Transverse colon (tissue), 4 donors: ENCODE measurements at regions not wholly inside any gene's neighbourhood (a gene's known extent, or its start where the extent isn't known, plus 50 kb on each side); places are given as distances from the start of the nearest gene placed in this dataset.

Experiments
- DNase-seq: peaks from one replicate; pipeline ENCODE4 v3.0.0-alpha.2; 2019
- H3K27ac ChIP-seq, 4 donors: fragments of 200-600 bp; sonication (generic); 2 replicates each; pipeline ENCODE4 v1.5.1; 2016 to 2018; ENCODE audit warnings: inconsistent platforms in 4 of 4
- H3K27me3 ChIP-seq: fragments of 200-600 bp; sonication (generic); 2 replicates; pipeline ENCODE4 v1.5.1; 2017; ENCODE audit warnings: inconsistent platforms
- H3K36me3 ChIP-seq, 4 donors: fragments of 200-600 bp; sonication (generic); 2 replicates each; pipeline ENCODE4 v1.5.1; 2017 to 2019; ENCODE audit warnings: inconsistent platforms in 4 of 4
- H3K4me1 ChIP-seq, 4 donors: fragments of 200-600 bp; sonication (generic); 2 replicates each; pipeline ENCODE4 v1.5.1; 2017 to 2020; ENCODE audit warnings: inconsistent platforms in 4 of 4
- H3K4me3 ChIP-seq, 4 donors: fragments of 200-600 bp; sonication (generic); 1 replicate in 1 of 4; 2 replicates in 3 of 4; pipeline versions ENCODE4 v1.5.1 to v1.6.1; 2017 to 2019; ENCODE audit warnings: inconsistent platforms in 4 of 4
- H3K9me3 ChIP-seq, 2 donors: fragments of 200-600 bp; sonication (generic); 2 replicates each; pipeline ENCODE4 v1.5.1; 2017 to 2019; ENCODE audit warnings: inconsistent platforms in 2 of 2
- CTCF ChIP-seq, 5 experiments: fragments of 200-600 bp in 3 of 5; fragments of 450-650 bp in 2 of 5; sonication (generic) in 3 of 5; IDR thresholded peaks; 1 replicate in 2 of 5; 2 replicates in 3 of 5; pipeline ENCODE4 v1.5.1; 2016 to 2017; ENCODE audit warnings: antibody characterized with exemption in 5 of 5, inconsistent platforms in 3 of 5, mild to moderate bottlenecking in 2 of 5, moderate library complexity in 1 of 5
- EP300 ChIP-seq: sonication (generic); formaldehyde crosslinking; IDR thresholded peaks from one replicate; pipeline ENCODE4 v1.6.1; 2017; ENCODE audit warnings: antibody characterized with exemption, low read depth
- POLR2A ChIP-seq: fragments of 450-650 bp; IDR thresholded peaks from one replicate; pipeline ENCODE4 v1.6.1; 2016; ENCODE audit warnings: antibody characterized with exemption, mild to moderate bottlenecking, moderate library complexity
- POLR2AphosphoS5 ChIP-seq, 3 donors: sonication (generic); formaldehyde crosslinking; IDR thresholded peaks; one replicate each; pipeline ENCODE4 v1.6.1; 2016; ENCODE audit warnings: antibody characterized with exemption in 3 of 3
- WGBS, 2 donors: methylation state at CpG; one replicate each; pipeline ENCODE4 v1.1.5; 2018; ENCODE audit warnings: low coverage in 1 of 2; 5-methylcytosine and 5-hydroxymethylcytosine counted together
- in situ Hi-C, 4 donors: fragments of 200-750 bp; cut with MboI; loops; one replicate each; pipeline versions ENCODE4 v1.15.0 to v1.15.1; 2017; ENCODE audit warnings: low sequenced_read_pairs in 3 of 4, low pct_ligation_motif_present in 1 of 4, low pct_unique_long_range_greater_than_20kb in 1 of 4
- intact Hi-C: fragments of 100-400 bp; cut with DNase I; formaldehyde crosslinking; loops from one replicate; pipeline ENCODE4 v1.15.1; 2023; ENCODE audit warnings: low total_unique reads

GRCh38 chr12:131347732-131348131, 363.2 kb upstream of the SFSWAP start:
- Histone ChIP-seq H3K9me3 (no peaks in the 10 kb centered on the region), H3K36me3 (no peaks in the 10 kb centered on the region), H3K27ac (no peak overlapping the region), H3K27me3 (peaks cover 4% of the 10 kb centered on the region), H3K4me1 (no peaks in the 10 kb centered on the region), H3K4me3 (no peak overlapping the region)
- in situ Hi-C loops (loop anchor here in 1 of 4 donors (5.0 kb wide), 1 partner anchor 275 kb away; no protein-coding TSS in a partner anchor), intact Hi-C loops (no loop called here)
- TF ChIP-seq CTCF (IDR thresholded peaks at IDR 0.05) (no peak), EP300 (no peak), POLR2AphosphoS5 (IDR thresholded peaks at IDR 0.05) (no peak), POLR2A (no peak)
- WGBS, 2 donors = 91 to 98% methylated on average over 6 to 7 of the region's 7 CpGs
- no peak for DNase-seq

- H3K27ac ChIP-seq = no peak overlapping the region
- no peaks in the 10 kb centered on the region for H3K4me1 ChIP-seq
- H3K36me3 ChIP-seq = no peaks in the 10 kb centered on the region
- WGBS, 2 donors = 59% methylated on average over 13 of the region's 13 CpGs; no CpG with 5 or more reads in 1 of the 2 donors
- H3K4me3 ChIP-seq = no peak overlapping the region
- peaks cover 4% of the 10 kb centered on the region for H3K27me3 ChIP-seq
- DNase-seq = no peak
- H3K9me3 ChIP-seq = no peaks in the 10 kb centered on the region
- in situ Hi-C loops (loop anchor here in 1 of 4 donors (5.0 kb wide), 1 partner anchor 274 kb away; no protein-coding TSS in a partner anchor), intact Hi-C loops (no loop called here)
- no peak for TF ChIP-seq CTCF (IDR thresholded peaks at IDR 0.05)
- TF ChIP-seq POLR2AphosphoS5 (IDR thresholded peaks at IDR 0.05) = no peak
- no peak for TF ChIP-seq EP300
- TF ChIP-seq POLR2A = no peak
Measured at GRCh38 chr12:131348231-131348630, 362.7 kb upstream of the SFSWAP start.

- Histone ChIP-seq H3K4me3 (no peak overlapping the region), H3K36me3 (no peaks in the 10 kb centered on the region), H3K27me3 (peaks cover 4% of the 10 kb centered on the region), H3K4me1 (no peaks in the 10 kb centered on the region), H3K27ac (no peak overlapping the region), H3K9me3 (no peaks in the 10 kb centered on the region)
- in situ Hi-C loops = loop anchor here in 1 of 4 donors (5.0 kb wide), 1 partner anchor 274 kb away; no protein-coding TSS in a partner anchor
- DNase-seq = no peak
- no peak for TF ChIP-seq EP300
- no peak for TF ChIP-seq CTCF (IDR thresholded peaks at IDR 0.05)
- TF ChIP-seq POLR2AphosphoS5 (IDR thresholded peaks at IDR 0.05) = no peak
- TF ChIP-seq POLR2A = no peak
- intact Hi-C loops = no loop called here
- 11 to 33% methylated on average over 3 to 4 of the region's 4 CpGs for WGBS, 2 donors
Measured at GRCh38 chr12:131348646-131349045, 362.2 kb upstream of the SFSWAP start.

GRCh38 chr12:131349397-131350127, 361.3 kb upstream of the SFSWAP start:
- no peak for TF ChIP-seq CTCF (IDR thresholded peaks at IDR 0.05)
- no peak for TF ChIP-seq POLR2AphosphoS5 (IDR thresholded peaks at IDR 0.05)
- no peak for TF ChIP-seq POLR2A
- TF ChIP-seq EP300 = no peak
- no peak overlapping the region for H3K27ac ChIP-seq
- no peak overlapping the region for H3K4me3 ChIP-seq
- peaks cover 4% of the 10 kb centered on the region for H3K27me3 ChIP-seq
- 82 to 89% methylated on average over 6 to 20 of the region's 20 CpGs for WGBS, 2 donors
- in situ Hi-C loops = loop anchor here in 1 of 4 donors (5.0 kb wide), 1 partner anchor 273 kb away; no protein-coding TSS in a partner anchor
- no peaks in the 10 kb centered on the region for H3K36me3 ChIP-seq
- no peak for DNase-seq
- no peaks in the 10 kb centered on the region for H3K9me3 ChIP-seq
- H3K4me1 ChIP-seq = no peaks in the 10 kb centered on the region
- intact Hi-C loops = no loop called here
